Activated naive CD4-positive, alpha-beta T cell treated with anti-CD3 and anti-CD28 coated beads, Interleukin-2, amount 10 ng/mL, durations not matched to agents 7 days and 5 days (primary cell): ENCODE measurements at regions not wholly inside any gene's neighbourhood (a gene's known extent, or its start where the extent isn't known, plus 50 kb on each side); places are given as distances from the start of the nearest gene placed in this dataset.

Source experiments
- CTCF ChIA-PET: fragments of 350-600 bp; sonication (Branson Sonifier 250); formaldehyde crosslinking; loops from one replicate; lab custom pipeline; 2021; ENCODE audit warnings: antibody characterized with exemption; lab: Charles Lee
- DNase-seq: peaks from one replicate; pipeline ENCODE4 v3.0.0-alpha.2; 2020
- H3K27ac Mint-ChIP-seq: one replicate; pipeline ENCODE4 v1.8.0; 2021; ENCODE audit warnings: mild to moderate bottlenecking, moderate library complexity, mixed read lengths
- H3K27me3 Mint-ChIP-seq: one replicate; pipeline ENCODE4 v1.8.0; 2021; ENCODE audit warnings: mild to moderate bottlenecking, mixed read lengths
- H3K36me3 Mint-ChIP-seq: one replicate; pipeline ENCODE4 v1.8.0; 2021; ENCODE audit warnings: mixed read lengths
- H3K4me1 Mint-ChIP-seq: one replicate; pipeline ENCODE4 v1.8.0; 2021; ENCODE audit warnings: mixed read lengths
- H3K4me3 Mint-ChIP-seq: one replicate; pipeline ENCODE4 v1.8.0; 2021; ENCODE audit warnings: mild to moderate bottlenecking, moderate library complexity, mixed read lengths
- H3K9me3 Mint-ChIP-seq: one replicate; pipeline ENCODE4 v1.8.0; 2021; ENCODE audit warnings: mixed read lengths

GRCh38 chr10:21165489-21165888 is 268.4 kb upstream of the NEBL start:
- Mint-ChIP-seq H3K4me1 (no peaks in the 10 kb centered on the region), H3K4me3 (no peak overlapping the region), H3K36me3 (no peaks in the 10 kb centered on the region), H3K27me3 (peaks cover 4% of the 10 kb centered on the region), H3K9me3 (no peaks in the 10 kb centered on the region), H3K27ac (no peak overlapping the region)
- CTCF ChIA-PET = no interaction called here
- DNase-seq = no peak

- Mint-ChIP-seq H3K27ac (no peak overlapping the region), H3K4me3 (no peak overlapping the region), H3K36me3 (no peaks in the 10 kb centered on the region), H3K27me3 (no peaks in the 10 kb centered on the region), H3K9me3 (no peaks in the 10 kb centered on the region), H3K4me1 (no peaks in the 10 kb centered on the region)
- DNase-seq = no peak
- CTCF ChIA-PET = no interaction called here
These were observed 267.6 kb upstream of the NEBL start for GRCh38 chr10:21164687-21165086.

DNA sequence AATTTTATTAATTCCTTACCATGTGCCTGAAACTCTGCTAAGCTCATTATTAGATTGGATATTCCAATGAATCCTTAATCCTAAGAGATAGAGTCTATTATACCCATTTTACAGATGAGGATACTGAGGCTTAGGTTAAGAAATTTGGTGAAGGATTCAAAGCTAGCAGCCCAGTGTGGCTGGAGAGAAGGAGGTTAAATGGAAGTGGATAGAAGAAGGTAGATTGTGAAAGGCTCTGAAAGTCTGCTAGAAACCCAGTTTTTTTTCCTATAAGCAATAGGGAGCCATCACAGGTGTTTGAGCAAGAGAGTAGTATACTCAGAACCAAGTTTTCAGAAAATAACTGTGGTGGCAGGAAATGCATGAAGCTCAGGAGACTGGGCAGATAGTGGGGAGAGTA is 265.8 kb upstream of the NEBL start:
- DNase-seq = no peak
- CTCF ChIA-PET = no interaction called here
- H3K4me1 Mint-ChIP-seq = no peaks in the 10 kb centered on the region
- H3K27ac Mint-ChIP-seq = no peak overlapping the region
- no peaks in the 10 kb centered on the region for H3K36me3 Mint-ChIP-seq
- H3K9me3 Mint-ChIP-seq = no peaks in the 10 kb centered on the region
- H3K4me3 Mint-ChIP-seq = no peak overlapping the region
- no peaks in the 10 kb centered on the region for H3K27me3 Mint-ChIP-seq

DNA sequence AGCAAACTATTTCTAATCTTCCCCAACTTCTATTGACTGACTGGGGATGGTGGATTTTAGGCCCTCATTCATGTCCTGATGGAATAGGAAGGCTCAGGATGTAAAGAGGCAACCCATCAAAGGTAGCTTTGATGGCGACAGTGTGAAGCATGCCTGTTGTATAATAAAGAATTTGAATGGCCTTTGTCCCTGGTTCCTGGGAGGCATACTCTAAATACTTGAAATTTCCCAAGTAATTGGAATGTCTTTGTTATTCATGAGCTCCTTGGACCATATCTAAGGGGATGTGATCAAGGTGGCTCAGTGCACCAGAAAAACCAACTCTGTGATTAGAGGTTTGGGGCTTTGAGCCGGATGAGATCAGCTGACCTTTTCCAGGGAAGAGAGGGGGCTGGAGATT is 264.5 kb upstream of the NEBL start:
- H3K36me3 Mint-ChIP-seq = no peaks in the 10 kb centered on the region
- H3K9me3 Mint-ChIP-seq = no peaks in the 10 kb centered on the region
- CTCF ChIA-PET = no interaction called here
- no peak overlapping the region for H3K4me3 Mint-ChIP-seq
- no peak for DNase-seq
- no peak overlapping the region for H3K27ac Mint-ChIP-seq
- no peaks in the 10 kb centered on the region for H3K27me3 Mint-ChIP-seq
- H3K4me1 Mint-ChIP-seq = no peaks in the 10 kb centered on the region

GRCh38 chr10:21161090-21161625 is 264.0 kb upstream of the NEBL start:
- CTCF ChIA-PET = no interaction called here
- H3K9me3 Mint-ChIP-seq = no peaks in the 10 kb centered on the region
- no peaks in the 10 kb centered on the region for H3K27me3 Mint-ChIP-seq
- no peak overlapping the region for H3K4me3 Mint-ChIP-seq
- no peak for DNase-seq
- no peak overlapping the region for H3K27ac Mint-ChIP-seq
- no peaks in the 10 kb centered on the region for H3K36me3 Mint-ChIP-seq
- H3K4me1 Mint-ChIP-seq = no peaks in the 10 kb centered on the region

DNA sequence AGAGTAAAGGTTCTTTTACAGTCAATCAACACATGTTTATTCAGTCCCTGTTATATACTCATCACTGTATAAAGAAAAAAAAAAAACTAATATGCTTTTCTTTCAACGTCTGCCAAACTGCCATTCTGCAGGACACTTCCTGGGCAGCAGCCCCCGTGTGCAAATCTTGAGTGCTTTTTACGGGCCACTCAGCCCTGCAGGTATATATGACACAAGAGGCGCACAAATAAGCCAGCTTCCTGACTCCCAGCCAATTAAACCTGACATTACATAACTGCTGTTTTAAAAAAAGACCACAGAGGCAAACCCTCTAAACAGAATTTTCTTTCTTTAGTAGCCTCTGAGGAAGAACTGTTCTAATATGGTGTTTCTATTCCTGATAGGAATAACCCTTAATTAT is 263.0 kb upstream of the NEBL start:
- no peak overlapping the region for H3K27ac Mint-ChIP-seq
- H3K4me3 Mint-ChIP-seq = no peak overlapping the region
- no peaks in the 10 kb centered on the region for H3K27me3 Mint-ChIP-seq
- H3K4me1 Mint-ChIP-seq = no peaks in the 10 kb centered on the region
- CTCF ChIA-PET = no interaction called here
- H3K9me3 Mint-ChIP-seq = no peaks in the 10 kb centered on the region
- DNase-seq = no peak
- H3K36me3 Mint-ChIP-seq = no peaks in the 10 kb centered on the region

DNA sequence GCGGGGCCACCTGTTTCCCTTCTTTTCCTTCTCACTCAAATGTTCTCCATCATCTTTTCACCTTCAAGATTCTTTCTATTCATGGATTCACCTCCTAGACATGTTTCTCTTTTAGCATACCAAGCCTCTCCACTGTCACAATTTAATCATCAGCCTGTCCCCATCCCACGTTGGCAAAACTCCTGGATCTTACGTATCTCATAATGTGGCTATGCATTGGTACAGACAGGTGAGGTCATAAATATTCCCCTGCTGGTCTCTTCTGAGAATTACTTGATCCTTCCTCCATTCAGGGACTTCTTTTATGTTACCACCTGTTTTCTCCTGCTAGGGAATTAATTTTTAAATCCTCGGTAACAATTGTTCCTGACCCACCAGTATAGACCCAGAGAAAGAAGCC is 262.6 kb upstream of the NEBL start:
- Mint-ChIP-seq H3K36me3 (no peaks in the 10 kb centered on the region), H3K4me1 (no peaks in the 10 kb centered on the region), H3K9me3 (no peaks in the 10 kb centered on the region), H3K27ac (no peak overlapping the region), H3K27me3 (no peaks in the 10 kb centered on the region), H3K4me3 (no peak overlapping the region)
- CTCF ChIA-PET = no interaction called here
- no peak for DNase-seq

- H3K27me3 Mint-ChIP-seq = no peaks in the 10 kb centered on the region
- no peak overlapping the region for H3K4me3 Mint-ChIP-seq
- H3K27ac Mint-ChIP-seq = no peak overlapping the region
- no peaks in the 10 kb centered on the region for H3K9me3 Mint-ChIP-seq
- no peaks in the 10 kb centered on the region for H3K36me3 Mint-ChIP-seq
- H3K4me1 Mint-ChIP-seq = no peaks in the 10 kb centered on the region
- DNase-seq = no peak
- CTCF ChIA-PET = no interaction called here
These were observed 261.2 kb upstream of the NEBL start for GRCh38 chr10:21158301-21158700.

- no peaks in the 10 kb centered on the region for H3K36me3 Mint-ChIP-seq
- no peak overlapping the region for H3K4me3 Mint-ChIP-seq
- no peak for DNase-seq
- no peaks in the 10 kb centered on the region for H3K9me3 Mint-ChIP-seq
- H3K27me3 Mint-ChIP-seq = no peaks in the 10 kb centered on the region
- H3K4me1 Mint-ChIP-seq = no peaks in the 10 kb centered on the region
- CTCF ChIA-PET = no interaction called here
- no peak overlapping the region for H3K27ac Mint-ChIP-seq
These were observed 260.6 kb upstream of the NEBL start for GRCh38 chr10:21157664-21158063.

DNA sequence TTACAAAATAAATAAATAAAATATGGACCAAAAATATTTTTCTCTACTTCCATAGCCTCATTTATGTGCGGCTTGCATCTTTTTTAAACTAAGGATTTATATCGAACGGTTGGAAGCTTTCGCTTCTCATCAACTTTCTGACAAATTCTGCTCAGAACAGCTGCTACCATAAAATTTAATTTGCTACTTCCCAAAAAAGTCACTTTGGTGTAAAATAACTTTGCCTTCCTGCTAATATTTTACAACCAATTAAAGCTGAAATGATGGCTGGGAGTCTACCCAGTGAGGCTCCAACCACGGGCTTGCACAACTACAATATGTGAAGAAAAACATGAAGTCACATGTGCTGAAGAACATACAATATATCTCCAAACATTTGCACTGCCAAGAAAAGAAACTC is 253.1 kb upstream of the NEBL start:
- Mint-ChIP-seq H3K4me1 (no peaks in the 10 kb centered on the region), H3K27me3 (no peaks in the 10 kb centered on the region), H3K27ac (no peak overlapping the region), H3K9me3 (no peaks in the 10 kb centered on the region), H3K4me3 (no peak overlapping the region), H3K36me3 (no peaks in the 10 kb centered on the region)
- no peak for DNase-seq
- CTCF ChIA-PET = no interaction called here

- H3K4me3 Mint-ChIP-seq = no peak overlapping the region
- CTCF ChIA-PET = no interaction called here
- no peaks in the 10 kb centered on the region for H3K36me3 Mint-ChIP-seq
- no peaks in the 10 kb centered on the region for H3K4me1 Mint-ChIP-seq
- no peak for DNase-seq
- H3K27ac Mint-ChIP-seq = no peak overlapping the region
- no peaks in the 10 kb centered on the region for H3K27me3 Mint-ChIP-seq
- no peaks in the 10 kb centered on the region for H3K9me3 Mint-ChIP-seq
These were observed 249.3 kb upstream of the NEBL start for GRCh38 chr10:21146436-21146789.

- no peak overlapping the region for H3K27ac Mint-ChIP-seq
- H3K36me3 Mint-ChIP-seq = no peaks in the 10 kb centered on the region
- no peak overlapping the region for H3K4me3 Mint-ChIP-seq
- CTCF ChIA-PET = no interaction called here
- no peaks in the 10 kb centered on the region for H3K27me3 Mint-ChIP-seq
- no peaks in the 10 kb centered on the region for H3K4me1 Mint-ChIP-seq
- DNase-seq = no peak
- H3K9me3 Mint-ChIP-seq = no peaks in the 10 kb centered on the region
These were observed 248.8 kb upstream of the NEBL start for GRCh38 chr10:21145751-21146435.

DNA sequence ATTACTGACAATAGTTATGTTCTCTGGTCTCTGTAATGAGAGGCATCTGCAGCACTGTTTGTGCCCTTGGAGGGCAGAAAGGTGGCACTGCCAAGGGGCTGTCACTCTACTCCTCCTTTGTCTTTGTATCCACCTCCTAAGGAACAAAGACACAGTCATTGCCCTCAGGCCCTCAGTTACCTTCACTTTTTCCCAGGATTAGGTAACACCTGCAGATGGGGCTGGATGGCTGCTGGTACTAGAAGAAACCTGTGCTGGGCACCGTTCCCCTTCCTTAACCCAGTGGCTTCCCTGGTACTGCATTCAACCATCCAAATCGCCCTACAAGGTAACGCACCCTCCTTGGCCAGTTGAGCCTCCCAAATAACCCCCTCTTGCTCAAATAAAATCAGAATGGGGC is 246.9 kb upstream of the NEBL start:
- Mint-ChIP-seq H3K36me3 (no peaks in the 10 kb centered on the region), H3K27ac (no peak overlapping the region), H3K9me3 (no peaks in the 10 kb centered on the region), H3K27me3 (no peaks in the 10 kb centered on the region), H3K4me1 (no peaks in the 10 kb centered on the region), H3K4me3 (no peak overlapping the region)
- CTCF ChIA-PET = no interaction called here
- no peak for DNase-seq

- H3K27me3 Mint-ChIP-seq = no peaks in the 10 kb centered on the region
- H3K4me3 Mint-ChIP-seq = no peak overlapping the region
These were observed 244.9 kb upstream of the NEBL start for GRCh38 chr10:21141946-21142492.

DNA sequence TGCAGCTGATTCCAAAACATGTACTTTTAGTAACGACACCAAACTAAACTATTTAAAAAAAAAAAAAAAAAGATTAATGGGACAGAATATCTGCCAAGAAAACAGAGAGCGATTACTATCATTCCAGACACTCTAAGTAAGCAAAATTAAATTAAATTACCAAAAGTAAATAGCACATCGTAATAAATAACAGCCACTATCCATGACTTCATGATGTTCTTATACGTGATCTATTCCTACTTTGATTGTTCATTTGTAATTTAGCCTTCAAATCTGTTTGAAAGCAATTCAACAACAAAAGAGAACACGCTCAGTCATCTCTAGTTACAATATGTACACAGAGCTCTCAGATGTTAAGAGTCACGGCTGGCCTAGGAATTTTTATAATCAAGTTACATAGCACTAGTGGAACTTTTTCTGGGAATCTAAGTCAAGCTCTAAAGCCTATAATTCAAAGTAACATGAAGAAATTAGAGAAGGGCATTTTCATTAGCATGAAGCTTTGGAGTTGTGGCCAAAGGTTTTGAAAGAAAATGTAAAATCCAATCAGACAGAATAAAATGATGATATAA is 241.7 kb upstream of the NEBL start:
- no peak for DNase-seq
- CTCF ChIA-PET = no interaction called here
- no peaks in the 10 kb centered on the region for H3K4me1 Mint-ChIP-seq
- H3K27me3 Mint-ChIP-seq = no peaks in the 10 kb centered on the region
- no peak overlapping the region for H3K4me3 Mint-ChIP-seq
- H3K36me3 Mint-ChIP-seq = no peaks in the 10 kb centered on the region
- no peak overlapping the region for H3K27ac Mint-ChIP-seq
- H3K9me3 Mint-ChIP-seq = no peaks in the 10 kb centered on the region

More at GRCh38 chr10:21141946-21142492, 244.9 kb upstream of the NEBL start:
- CTCF ChIA-PET = no interaction called here
- Mint-ChIP-seq H3K36me3 (no peaks in the 10 kb centered on the region), H3K9me3 (no peaks in the 10 kb centered on the region), H3K4me1 (no peaks in the 10 kb centered on the region), H3K27ac (no peak overlapping the region)
- no peak for DNase-seq
